ENCODE measurements at regions not wholly inside any gene's neighbourhood (a gene's known extent, or its start where the extent isn't known, plus 50 kb on each side); places are given as distances from the start of the nearest gene placed in this dataset.

DNA sequence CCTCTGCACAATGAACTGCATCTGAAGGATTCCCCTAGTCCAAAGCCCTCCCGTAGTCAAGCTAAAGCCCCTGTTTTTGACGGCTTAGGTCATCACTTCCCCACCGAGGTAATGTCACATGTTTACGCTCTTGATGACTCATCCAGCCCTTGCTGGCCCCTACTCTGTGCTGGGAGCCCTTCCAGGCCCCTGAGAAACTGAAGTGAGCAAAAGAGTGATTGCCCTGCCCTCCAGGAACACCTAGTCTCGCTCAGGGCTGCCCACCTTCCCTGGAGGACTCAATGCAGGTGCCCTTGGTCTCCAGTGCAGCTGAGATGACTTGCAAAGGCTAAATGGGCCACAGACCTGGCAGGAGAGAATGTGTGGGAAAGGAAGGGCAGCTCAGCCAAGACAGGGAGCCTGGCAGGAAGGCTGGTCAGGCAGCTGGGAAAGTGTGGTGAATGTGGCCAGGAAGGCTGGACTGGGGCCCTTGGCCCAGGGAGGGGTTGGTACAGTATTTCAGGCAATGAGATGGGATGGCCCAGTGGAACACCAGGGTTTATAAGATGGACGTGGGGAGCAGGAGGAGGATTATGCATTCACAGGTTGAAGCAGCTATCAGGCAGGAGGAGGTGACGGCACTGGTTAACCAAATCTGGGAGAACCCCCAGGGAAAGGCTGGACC, 345.6 kb downstream of the NPHP4 start:
- no peak for DNase-seq (ENCODE audit: low read depth)
- TF ChIP-seq, protein P1, sequence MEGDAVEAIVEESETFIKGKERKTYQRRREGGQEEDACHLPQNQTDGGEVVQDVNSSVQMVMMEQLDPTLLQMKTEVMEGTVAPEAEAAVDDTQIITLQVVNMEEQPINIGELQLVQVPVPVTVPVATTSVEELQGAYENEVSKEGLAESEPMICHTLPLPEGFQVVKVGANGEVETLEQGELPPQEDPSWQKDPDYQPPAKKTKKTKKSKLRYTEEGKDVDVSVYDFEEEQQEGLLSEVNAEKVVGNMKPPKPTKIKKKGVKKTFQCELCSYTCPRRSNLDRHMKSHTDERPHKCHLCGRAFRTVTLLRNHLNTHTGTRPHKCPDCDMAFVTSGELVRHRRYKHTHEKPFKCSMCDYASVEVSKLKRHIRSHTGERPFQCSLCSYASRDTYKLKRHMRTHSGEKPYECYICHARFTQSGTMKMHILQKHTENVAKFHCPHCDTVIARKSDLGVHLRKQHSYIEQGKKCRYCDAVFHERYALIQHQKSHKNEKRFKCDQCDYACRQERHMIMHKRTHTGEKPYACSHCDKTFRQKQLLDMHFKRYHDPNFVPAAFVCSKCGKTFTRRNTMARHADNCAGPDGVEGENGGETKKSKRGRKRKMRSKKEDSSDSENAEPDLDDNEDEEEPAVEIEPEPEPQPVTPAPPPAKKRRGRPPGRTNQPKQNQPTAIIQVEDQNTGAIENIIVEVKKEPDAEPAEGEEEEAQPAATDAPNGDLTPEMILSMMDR (conservative IDR thresholded peaks at IDR 0.05; ENCODE audit: low read depth, low read length) = no peak
- no peak overlapping the region for H3K4me3 ChIP-seq (ENCODE audit: low read depth, low read length)

DNA sequence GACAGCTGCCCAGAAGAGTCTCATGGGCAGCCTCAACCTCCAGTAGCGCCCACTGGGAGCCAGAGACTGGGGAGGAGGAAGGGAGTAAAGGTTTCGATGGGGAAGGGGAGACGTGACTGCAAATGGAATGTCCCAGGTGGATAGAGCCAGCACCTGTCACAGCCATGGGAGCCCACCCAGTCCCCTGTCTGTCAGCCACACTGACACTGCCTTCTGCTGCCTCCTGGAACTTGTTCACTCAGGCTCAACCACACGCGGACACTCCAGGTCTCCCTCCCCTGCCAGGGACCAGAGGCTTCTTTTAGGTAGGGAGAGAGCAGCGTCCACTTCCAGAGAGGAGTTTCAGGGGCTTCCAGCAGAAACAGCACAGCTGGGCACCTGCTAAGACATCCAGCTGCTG, 346.3 kb downstream of the NPHP4 start:
- TF ChIP-seq, protein P1 (conservative IDR thresholded peaks at IDR 0.05; ENCODE audit: low read depth, low read length) = no peak
- H3K4me3 ChIP-seq (ENCODE audit: low read depth, low read length) = no peak overlapping the region
- no peak for DNase-seq (ENCODE audit: low read depth)

DNA sequence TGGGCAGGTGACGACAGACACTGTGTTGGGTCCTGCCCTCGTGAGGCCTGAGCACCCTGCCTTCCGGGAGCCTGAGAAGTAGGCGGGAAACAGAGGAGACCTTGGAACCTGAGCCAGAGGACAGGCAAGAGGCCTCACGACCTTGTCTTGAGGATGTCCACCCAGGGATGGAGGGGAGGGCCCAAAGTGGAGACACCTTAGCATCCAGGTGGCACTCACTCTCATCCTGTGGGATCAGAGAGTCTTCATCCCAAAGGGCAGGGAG, 347.2 kb downstream of the NPHP4 start:
- TF ChIP-seq, protein P1 (conservative IDR thresholded peaks at IDR 0.05; ENCODE audit: low read depth, low read length) = no peak
- DNase-seq (ENCODE audit: low read depth) = no peak
- no peak overlapping the region for H3K4me3 ChIP-seq (ENCODE audit: low read depth, low read length)

DNA sequence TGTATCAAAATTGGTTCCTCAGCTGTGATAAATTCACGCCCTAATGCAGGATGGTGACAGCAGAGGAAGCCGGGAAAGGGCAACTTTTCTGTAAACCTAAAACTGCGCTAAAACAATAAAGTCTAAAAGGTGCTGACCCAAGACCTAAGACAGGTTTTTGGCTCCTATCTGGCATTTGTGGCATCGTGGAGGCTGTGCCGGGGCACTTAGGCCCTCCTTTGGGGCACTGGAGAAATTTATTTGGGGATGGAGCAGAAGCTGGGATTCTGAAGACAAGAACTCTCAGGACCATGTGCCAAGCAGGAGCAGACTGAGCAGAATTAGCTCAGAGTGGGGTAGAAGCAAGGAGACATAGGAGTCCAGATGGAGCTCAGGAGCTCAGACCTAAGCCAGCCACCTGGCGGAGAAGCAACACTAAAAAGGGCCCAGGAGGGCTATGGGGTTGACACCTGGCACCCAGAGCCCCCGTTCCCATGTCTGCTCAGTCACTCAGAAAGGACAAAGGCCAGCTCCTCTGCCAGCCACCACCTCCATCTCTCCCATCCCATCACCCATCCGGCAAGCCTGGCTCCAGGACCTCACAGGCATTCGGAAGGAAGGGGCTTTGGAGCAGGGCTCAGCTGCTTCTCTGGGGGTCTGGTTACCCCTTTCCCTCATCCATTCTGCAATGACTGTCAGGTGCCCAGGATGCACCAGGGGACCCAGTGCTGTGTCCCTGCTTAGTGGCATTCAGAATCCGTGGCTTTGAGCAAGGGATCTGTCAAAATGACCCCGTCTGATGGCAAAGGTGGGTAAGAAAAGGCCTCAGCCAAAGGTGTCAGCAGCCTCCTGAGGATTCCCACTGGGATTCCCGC, 347.7 kb downstream of the NPHP4 start:
- no peak overlapping the region for H3K4me3 ChIP-seq (ENCODE audit: low read depth, low read length)
- no peak for DNase-seq (ENCODE audit: low read depth)
- TF ChIP-seq, protein P1 (conservative IDR thresholded peaks at IDR 0.05; ENCODE audit: low read depth, low read length) = no peak

DNA sequence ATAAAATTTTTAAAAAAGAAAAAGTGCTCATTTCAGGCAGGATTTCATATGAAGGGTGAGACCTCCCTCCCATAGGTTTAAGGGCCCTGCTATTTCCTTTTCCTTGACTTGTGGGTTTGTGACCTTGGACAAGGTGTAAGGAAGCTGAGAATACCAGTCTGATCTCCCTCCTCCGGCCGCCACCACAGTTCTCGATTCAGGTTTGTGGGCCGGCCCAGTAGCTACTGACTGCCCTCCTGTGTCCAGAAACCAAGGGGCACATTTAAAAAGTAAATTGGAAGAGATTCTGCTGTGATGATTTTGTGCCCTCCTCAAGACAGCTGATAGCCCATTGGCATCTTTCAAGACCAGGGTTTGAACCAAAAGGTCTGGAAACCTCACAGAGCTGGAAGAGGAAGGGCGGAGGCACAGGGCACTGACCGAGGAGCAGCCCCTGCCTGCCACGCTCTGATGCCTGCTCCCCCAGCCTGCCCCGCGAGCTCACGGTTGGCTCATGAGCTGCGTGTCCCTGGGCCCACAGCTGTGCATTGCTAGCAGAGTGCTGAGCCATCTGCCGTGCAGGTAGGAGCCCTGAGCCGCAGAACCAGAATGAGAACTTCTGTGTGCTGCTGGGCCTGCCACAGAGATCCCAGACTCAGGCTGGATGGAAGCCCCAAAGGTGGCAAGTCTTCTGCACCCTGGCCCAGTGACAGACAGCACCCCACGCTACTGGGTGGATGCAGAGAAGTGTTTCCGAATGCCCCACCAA, 348.7 kb downstream of the NPHP4 start:
- DNase-seq (ENCODE audit: low read depth) = no peak
- TF ChIP-seq, protein P1 (conservative IDR thresholded peaks at IDR 0.05; ENCODE audit: low read depth, low read length) = no peak
- H3K4me3 ChIP-seq (ENCODE audit: low read depth, low read length) = no peak overlapping the region

DNA sequence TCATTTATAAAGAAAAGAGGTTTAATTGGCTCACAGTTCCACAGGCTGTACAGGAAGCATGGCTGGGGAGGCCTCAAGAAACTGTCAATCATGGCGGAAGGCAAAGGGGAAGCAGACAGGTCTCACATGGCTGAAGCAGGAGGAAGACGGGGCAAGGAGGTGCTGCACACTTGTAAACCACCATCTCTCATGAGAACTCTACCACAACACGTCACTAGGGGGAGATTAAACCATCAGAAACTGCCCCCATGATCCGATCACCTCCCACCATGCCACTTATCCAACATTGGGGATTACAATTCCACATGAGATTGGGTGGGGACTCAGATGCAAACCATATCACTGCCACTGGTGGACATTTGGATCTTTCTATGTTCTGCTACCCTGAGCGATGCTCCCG, 351.4 kb downstream of the NPHP4 start:
- no peak for DNase-seq (ENCODE audit: low read depth)
- no peak overlapping the region for H3K4me3 ChIP-seq (ENCODE audit: low read depth, low read length)

More for the DNA sequence above, 351.4 kb downstream of the NPHP4 start:
- TF ChIP-seq, protein P1 (conservative IDR thresholded peaks at IDR 0.05; ENCODE audit: low read depth, low read length) = no peak
